HEK293 (cell line): ENCODE measurements at regions not wholly inside any gene's neighbourhood (a gene's known extent, or its start where the extent isn't known, plus 50 kb on each side); places are given as distances from the start of the nearest gene placed in this dataset.

ENCODE experiments used
- CTCF ChIA-PET: fragments of 350-600 bp; formaldehyde crosslinking; extraction: SDS; loops from one replicate; lab custom pipeline; 2021; ENCODE audit warnings: antibody characterized with exemption; lab: Yijun Ruan, JAX
- POLR2A ChIA-PET: fragments of 300-600 bp; formaldehyde crosslinking; extraction: SDS; loops from one replicate; lab custom pipeline; 2020; ENCODE audit warnings: antibody characterized with exemption, inconsistent platforms; lab: Yijun Ruan, JAX
- H3K27ac ChIP-seq: fragments of 200-500 bp; sonication (Bioruptor generic); 2 replicates; pipeline ENCODE4 v1.5.1; 2014; ENCODE audit warnings: low read depth, low read length, control low read depth, inconsistent platforms; ENCODE audit errors: extremely low read depth
- H3K36me3 ChIP-seq, 2 experiments: fragments of 200-500 bp in 1 of 2; sonication (Bioruptor generic) in 1 of 2; 1 replicate in 1 of 2; 2 replicates in 1 of 2; pipeline ENCODE4 v1.5.1; 2014 to 2017; ENCODE audit warnings: inconsistent platforms in 2 of 2, low read length in 2 of 2; ENCODE audit not compliant: control insufficient read depth in 2 of 2, insufficient read depth in 1 of 2
- H3K4me1 ChIP-seq: fragments of 200-500 bp; sonication (Bioruptor generic); 2 replicates; pipeline ENCODE4 v1.5.1; 2014; ENCODE audit warnings: mild to moderate bottlenecking, low read length, inconsistent platforms; ENCODE audit not compliant: control insufficient read depth, insufficient read depth
- H3K4me3 ChIP-seq: 2 replicates; pipeline ENCODE4 v1.5.1; 2011; ENCODE audit warnings: low read depth, mild to moderate bottlenecking, control low read depth, low read length, moderate library complexity
- H3K9me3 ChIP-seq: fragments of 200-500 bp; sonication (Bioruptor generic); 2 replicates; pipeline ENCODE4 v1.5.1; 2014; ENCODE audit warnings: low read depth, low read length, inconsistent platforms; ENCODE audit not compliant: control insufficient read depth, insufficient read depth
- GLI2 ChIP-seq: fragments of 450-650 bp; formaldehyde crosslinking; IDR thresholded peaks from 2 replicates; pipeline ENCODE4; 2017; ENCODE audit warnings: missing biosample characterization, missing genetic modification characterization, low read depth, borderline replicate concordance
- KLF8 ChIP-seq: fragments of 450-650 bp; formaldehyde crosslinking; IDR thresholded peaks from 2 replicates; pipeline ENCODE4 v1.5.1; 2016; ENCODE audit warnings: missing biosample characterization, missing genetic modification characterization
- SETDB1 ChIP-seq: IDR thresholded peaks from one replicate; pipeline ENCODE4 v1.6.1; 2017; ENCODE audit warnings: mild to moderate bottlenecking, low read length, moderate library complexity, mixed read lengths; ENCODE audit not compliant: insufficient read length
- SP7 ChIP-seq: fragments of 450-650 bp; formaldehyde crosslinking; IDR thresholded peaks from 2 replicates; pipeline ENCODE4 v1.5.1; 2016; ENCODE audit warnings: missing biosample characterization, missing genetic modification characterization
- TCF7L2 ChIP-seq: IDR thresholded peaks from 2 replicates; pipeline ENCODE4 v1.6.1; 2011; ENCODE audit warnings: low read depth, mild to moderate bottlenecking, inconsistent platforms, low read length, moderate library complexity, borderline replicate concordance
- ZBTB7A ChIP-seq: fragments of 450-650 bp; formaldehyde crosslinking; IDR thresholded peaks from 2 replicates; pipeline ENCODE4 v1.5.1; 2016; ENCODE audit warnings: low read depth, missing biosample characterization, missing genetic modification characterization
- ZNF112 ChIP-seq: fragments of 450-650 bp; formaldehyde crosslinking; IDR thresholded peaks from 2 replicates; pipeline ENCODE4 v1.5.0; 2017; ENCODE audit warnings: missing biosample characterization, missing genetic modification characterization
- ZNF133 ChIP-seq: fragments of 450-650 bp; formaldehyde crosslinking; IDR thresholded peaks from 2 replicates; pipeline ENCODE4 v1.5.1; 2016; ENCODE audit warnings: missing biosample characterization, missing genetic modification characterization
- ZNF140 ChIP-seq: fragments of 450-650 bp; formaldehyde crosslinking; IDR thresholded peaks from 2 replicates; pipeline ENCODE4 v1.5.1; 2016; ENCODE audit warnings: missing biosample characterization, missing genetic modification characterization
- ZNF148 ChIP-seq: fragments of 450-650 bp; formaldehyde crosslinking; IDR thresholded peaks from 2 replicates; pipeline ENCODE4 v1.5.0; 2017; ENCODE audit warnings: missing biosample characterization, missing genetic modification characterization, borderline replicate concordance
- ZNF175 ChIP-seq: fragments of 450-650 bp; formaldehyde crosslinking; IDR thresholded peaks from 2 replicates; pipeline ENCODE4 v1.5.1; 2016; ENCODE audit warnings: missing biosample characterization, missing genetic modification characterization
- ZNF292 ChIP-seq: fragments of 450-650 bp; formaldehyde crosslinking; IDR thresholded peaks from 2 replicates; pipeline ENCODE4 v1.5.1; 2016; ENCODE audit warnings: low read depth, missing biosample characterization, missing genetic modification characterization, borderline replicate concordance
- ZNF324 ChIP-seq: fragments of 450-650 bp; formaldehyde crosslinking; IDR thresholded peaks from 2 replicates; pipeline ENCODE4 v1.5.1; 2016; ENCODE audit warnings: missing biosample characterization, missing genetic modification characterization
- ZNF354C ChIP-seq: fragments of 450-650 bp; formaldehyde crosslinking; IDR thresholded peaks from 2 replicates; pipeline ENCODE4 v1.5.1; 2016; ENCODE audit warnings: missing biosample characterization, missing genetic modification characterization, low read depth, borderline replicate concordance
- ZNF391 ChIP-seq: fragments of 450-650 bp; formaldehyde crosslinking; IDR thresholded peaks from 2 replicates; pipeline ENCODE4 v1.5.1; 2016; ENCODE audit warnings: low read depth, missing biosample characterization, missing genetic modification characterization, borderline replicate concordance
- ZNF404 ChIP-seq: fragments of 450-650 bp; formaldehyde crosslinking; IDR thresholded peaks from 2 replicates; pipeline ENCODE4 v1.5.1; 2017; ENCODE audit warnings: missing biosample characterization, missing genetic modification characterization
- ZNF473 ChIP-seq: fragments of 450-650 bp; formaldehyde crosslinking; IDR thresholded peaks from 2 replicates; pipeline ENCODE4 v1.5.1; 2017; ENCODE audit warnings: missing biosample characterization, missing genetic modification characterization
- ZNF501 ChIP-seq: fragments of 450-650 bp; formaldehyde crosslinking; IDR thresholded peaks from 2 replicates; pipeline ENCODE4 v1.5.1; 2016; ENCODE audit warnings: missing biosample characterization, missing genetic modification characterization
- ZNF560 ChIP-seq: fragments of 450-650 bp; formaldehyde crosslinking; IDR thresholded peaks from 2 replicates; pipeline ENCODE4 v1.5.1; 2017; ENCODE audit warnings: missing biosample characterization, missing genetic modification characterization, borderline replicate concordance
- ZNF585B ChIP-seq: fragments of 450-650 bp; formaldehyde crosslinking; IDR thresholded peaks from 2 replicates; pipeline ENCODE4 v1.5.1; 2016; ENCODE audit warnings: missing biosample characterization, missing genetic modification characterization
- ZSCAN30 ChIP-seq: fragments of 450-650 bp; IDR thresholded peaks from 2 replicates; pipeline ENCODE4 v1.5.1; 2018; ENCODE audit warnings: missing biosample characterization, mild to moderate bottlenecking, missing genetic modification characterization, moderate library complexity
- TF ChIP-seq, protein P1 (sequence below): fragments of 450-650 bp; formaldehyde crosslinking; IDR thresholded peaks from 2 replicates; pipeline ENCODE4 v1.5.1; 2016; ENCODE audit warnings: missing biosample characterization, missing genetic modification characterization
- TF ChIP-seq, protein P2 (sequence below): fragments of 450-650 bp; formaldehyde crosslinking; IDR thresholded peaks from 2 replicates; pipeline ENCODE4 v1.5.1; 2016; ENCODE audit warnings: missing biosample characterization, missing genetic modification characterization
- TF ChIP-seq, protein P3 (sequence below): fragments of 450-650 bp; formaldehyde crosslinking; IDR thresholded peaks from 2 replicates; pipeline ENCODE4 v1.5.1; 2016; ENCODE audit warnings: missing biosample characterization, missing genetic modification characterization, borderline replicate concordance

DNA sequence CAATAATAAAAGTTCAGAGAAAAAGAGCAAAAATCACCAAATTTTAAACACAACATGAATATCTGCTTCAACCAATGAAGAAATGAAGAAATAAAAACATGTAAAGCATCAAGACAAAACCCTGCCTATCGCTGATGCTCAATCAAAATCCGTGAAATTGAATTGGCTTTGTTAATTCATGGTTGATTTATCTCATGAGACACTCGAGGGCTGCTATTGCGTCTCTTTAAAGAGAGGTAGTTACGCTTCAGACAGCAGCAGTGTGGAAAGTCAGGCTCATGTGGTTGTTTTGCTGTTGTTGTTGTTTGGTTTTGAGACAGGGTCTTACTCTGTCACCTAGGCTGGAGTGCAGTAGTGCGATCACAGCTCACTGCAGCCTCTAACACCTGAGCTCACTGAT is 65.5 kb upstream of the RGS7 start:
- Histone ChIP-seq H3K9me3 (no peaks in the 10 kb centered on the region), H3K36me3 (no peaks in the 10 kb centered on the region), H3K27ac (no peak overlapping the region), H3K4me3 (no peak overlapping the region), H3K4me1 (no peaks in the 10 kb centered on the region)
- no peak for TF ChIP-seq ZNF391 (tag by site-specific recombination)
- no peak for TF ChIP-seq ZNF140
- TF ChIP-seq ZNF133, result no peak
- no peak for TF ChIP-seq GLI2 (tag by site-specific recombination)
- TF ChIP-seq ZNF501, result no peak
- no peak for TF ChIP-seq KLF8 (tag by site-specific recombination)
- TF ChIP-seq ZNF175 (tag by site-specific recombination), result no peak
- no peak for TF ChIP-seq SETDB1
- no peak for TF ChIP-seq TCF7L2
- POLR2A ChIA-PET, result no interaction called here
- CTCF ChIA-PET, result no interaction called here

DNA sequence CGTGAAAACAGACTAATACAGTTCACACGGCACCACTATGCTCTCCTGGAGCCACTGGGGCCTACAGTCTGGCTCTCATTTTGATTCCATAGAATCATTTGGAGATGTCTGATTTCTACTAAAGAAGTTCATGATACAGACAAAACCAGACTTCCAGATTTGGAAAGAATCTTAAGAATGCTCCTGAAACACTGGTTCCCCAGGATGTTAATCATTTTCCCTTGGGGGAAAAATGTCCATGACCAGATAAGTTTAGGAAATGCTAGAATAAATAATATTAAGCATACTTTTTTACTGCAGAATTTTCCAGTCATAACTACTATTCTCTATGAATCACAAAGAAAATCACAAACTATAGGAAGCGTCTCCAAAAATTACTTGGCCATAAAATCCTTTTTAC is 63.0 kb upstream of the RGS7 start:
- H3K9me3 ChIP-seq, result no peaks in the 10 kb centered on the region
- ChIA-PET POLR2A (no interaction called here), CTCF (no interaction called here)
- no peaks in the 10 kb centered on the region for H3K36me3 ChIP-seq
- no peak overlapping the region for H3K4me3 ChIP-seq
- TF ChIP-seq ZNF585B (tag by site-specific recombination) (no peak), ZNF324 (tag by site-specific recombination) (no peak), SP7 (tag by site-specific recombination) (no peak), ZBTB7A (no peak), ZNF292 (tag by site-specific recombination) (no peak), ZNF560 (tag by site-specific recombination) (no peak), ZNF112 (tag by site-specific recombination) (no peak), ZNF473 (tag by site-specific recombination) (no peak), ZNF148 (no peak), ZNF404 (tag by site-specific recombination) (no peak), ZSCAN30 (no peak), ZNF354C (no peak)
- TF ChIP-seq, protein P1, sequence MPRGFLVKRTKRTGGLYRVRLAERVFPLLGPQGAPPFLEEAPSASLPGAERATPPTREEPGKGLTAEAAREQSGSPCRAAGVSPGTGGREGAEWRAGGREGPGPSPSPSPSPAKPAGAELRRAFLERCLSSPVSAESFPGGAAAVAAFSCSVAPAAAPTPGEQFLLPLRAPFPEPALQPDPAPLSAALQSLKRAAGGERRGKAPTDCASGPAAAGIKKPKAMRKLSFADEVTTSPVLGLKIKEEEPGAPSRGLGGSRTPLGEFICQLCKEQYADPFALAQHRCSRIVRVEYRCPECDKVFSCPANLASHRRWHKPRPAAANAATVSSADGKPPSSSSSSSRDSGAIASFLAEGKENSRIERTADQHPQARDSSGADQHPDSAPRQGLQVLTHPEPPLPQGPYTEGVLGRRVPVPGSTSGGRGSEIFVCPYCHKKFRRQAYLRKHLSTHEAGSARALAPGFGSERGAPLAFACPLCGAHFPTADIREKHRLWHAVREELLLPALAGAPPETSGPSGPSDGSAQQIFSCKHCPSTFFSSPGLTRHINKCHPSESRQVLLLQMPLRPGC (tag by site-specific recombination), result no peak
- TF ChIP-seq, protein P2, sequence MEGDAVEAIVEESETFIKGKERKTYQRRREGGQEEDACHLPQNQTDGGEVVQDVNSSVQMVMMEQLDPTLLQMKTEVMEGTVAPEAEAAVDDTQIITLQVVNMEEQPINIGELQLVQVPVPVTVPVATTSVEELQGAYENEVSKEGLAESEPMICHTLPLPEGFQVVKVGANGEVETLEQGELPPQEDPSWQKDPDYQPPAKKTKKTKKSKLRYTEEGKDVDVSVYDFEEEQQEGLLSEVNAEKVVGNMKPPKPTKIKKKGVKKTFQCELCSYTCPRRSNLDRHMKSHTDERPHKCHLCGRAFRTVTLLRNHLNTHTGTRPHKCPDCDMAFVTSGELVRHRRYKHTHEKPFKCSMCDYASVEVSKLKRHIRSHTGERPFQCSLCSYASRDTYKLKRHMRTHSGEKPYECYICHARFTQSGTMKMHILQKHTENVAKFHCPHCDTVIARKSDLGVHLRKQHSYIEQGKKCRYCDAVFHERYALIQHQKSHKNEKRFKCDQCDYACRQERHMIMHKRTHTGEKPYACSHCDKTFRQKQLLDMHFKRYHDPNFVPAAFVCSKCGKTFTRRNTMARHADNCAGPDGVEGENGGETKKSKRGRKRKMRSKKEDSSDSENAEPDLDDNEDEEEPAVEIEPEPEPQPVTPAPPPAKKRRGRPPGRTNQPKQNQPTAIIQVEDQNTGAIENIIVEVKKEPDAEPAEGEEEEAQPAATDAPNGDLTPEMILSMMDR (tag by site-specific recombination), result no peak
- TF ChIP-seq, protein P3, sequence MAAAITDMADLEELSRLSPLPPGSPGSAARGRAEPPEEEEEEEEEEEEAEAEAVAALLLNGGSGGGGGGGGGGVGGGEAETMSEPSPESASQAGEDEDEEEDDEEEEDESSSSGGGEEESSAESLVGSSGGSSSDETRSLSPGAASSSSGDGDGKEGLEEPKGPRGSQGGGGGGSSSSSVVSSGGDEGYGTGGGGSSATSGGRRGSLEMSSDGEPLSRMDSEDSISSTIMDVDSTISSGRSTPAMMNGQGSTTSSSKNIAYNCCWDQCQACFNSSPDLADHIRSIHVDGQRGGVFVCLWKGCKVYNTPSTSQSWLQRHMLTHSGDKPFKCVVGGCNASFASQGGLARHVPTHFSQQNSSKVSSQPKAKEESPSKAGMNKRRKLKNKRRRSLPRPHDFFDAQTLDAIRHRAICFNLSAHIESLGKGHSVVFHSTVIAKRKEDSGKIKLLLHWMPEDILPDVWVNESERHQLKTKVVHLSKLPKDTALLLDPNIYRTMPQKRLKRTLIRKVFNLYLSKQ (tag by site-specific recombination), result no peak
- H3K4me1 ChIP-seq, result no peaks in the 10 kb centered on the region
- H3K27ac ChIP-seq, result no peak overlapping the region
